Colonic mucosa (tissue), 4 donors: ENCODE measurements at regions not wholly inside any gene's neighbourhood (a gene's known extent, or its start where the extent isn't known, plus 50 kb on each side); places are given as distances from the start of the nearest gene placed in this dataset.

ENCODE experiments used
- DNase-seq: peaks from one replicate; pipeline ENCODE4 v3.0.0-alpha.2; 2020
- H3K27ac ChIP-seq: fragments of 200-600 bp; one replicate; pipeline ENCODE4 v1.8.0; 2021
- H3K27me3 ChIP-seq: fragments of 200-600 bp; one replicate; pipeline ENCODE4 v1.8.0; 2021
- H3K36me3 ChIP-seq: fragments of 200-600 bp; one replicate; pipeline ENCODE4 v1.8.0; 2021
- H3K4me1 ChIP-seq: fragments of 200-600 bp; one replicate; pipeline ENCODE4 v1.8.0; 2021; ENCODE audit warnings: mild to moderate bottlenecking
- H3K4me3 ChIP-seq: fragments of 200-600 bp; one replicate; pipeline ENCODE4 v1.8.0; 2021
- H3K9ac ChIP-seq, 2 donors: one replicate each; pipeline ENCODE4 v1.7.0; 2013; ENCODE audit warnings: control low read depth in 2 of 2, low read depth in 2 of 2, low read length in 2 of 2
- H3K9me3 ChIP-seq: fragments of 200-600 bp; one replicate; pipeline ENCODE4 v1.8.0; 2021
- CTCF ChIP-seq: fragments of 200-600 bp; IDR thresholded peaks from one replicate; pipeline ENCODE4 v1.8.0; 2022; ENCODE audit warnings: antibody characterized with exemption, mild to moderate bottlenecking
- intact Hi-C: fragments of 100-400 bp; cut with DNase I; formaldehyde crosslinking; loops from one replicate; pipeline ENCODE4 v1.14.1; 2022
- donor health status: healthy.
- donor health status: DM: no; HTN: no; CAD: no.
- donor health status: DM: no; HTN: no; CAD: no.

GRCh38 chr13:55567721-55568625, 1572.7 kb upstream of the PRR20A start:
- Histone ChIP-seq H3K4me1 (no peaks in the 10 kb centered on the region), H3K27ac (no peak overlapping the region)
- intact Hi-C loops, result no loop called here

GRCh38 chr13:55569082-55569481, 1571.6 kb upstream of the PRR20A start:
- Histone ChIP-seq H3K27ac (no peak overlapping the region), H3K9me3 (no peaks in the 10 kb centered on the region), H3K4me3 (no peak overlapping the region), H3K4me1 (no peaks in the 10 kb centered on the region), H3K9ac (no peak overlapping the region), H3K36me3 (no peaks in the 10 kb centered on the region), H3K27me3 (no peaks in the 10 kb centered on the region)
- no peak for TF ChIP-seq CTCF
- intact Hi-C loops, result no loop called here
- no peak for DNase-seq

More at GRCh38 chr13:55567721-55568625, 1572.7 kb upstream of the PRR20A start:
- no peak overlapping the region for H3K9ac ChIP-seq
- no peaks in the 10 kb centered on the region for H3K27me3 ChIP-seq
- H3K9me3 ChIP-seq, result no peaks in the 10 kb centered on the region
- H3K4me3 ChIP-seq, result no peak overlapping the region
- TF ChIP-seq CTCF, result no peak
- no peaks in the 10 kb centered on the region for H3K36me3 ChIP-seq
- no peak for DNase-seq

- TF ChIP-seq CTCF, result no peak
Observed at GRCh38 chr13:55569514-55569913, 1571.2 kb upstream of the PRR20A start.

GRCh38 chr13:55570371-55570770, 1570.3 kb upstream of the PRR20A start:
- TF ChIP-seq CTCF, result no peak

More at GRCh38 chr13:55569514-55569913, 1571.2 kb upstream of the PRR20A start:
- H3K27me3 ChIP-seq, result no peaks in the 10 kb centered on the region
- no peaks in the 10 kb centered on the region for H3K9me3 ChIP-seq
- no peak overlapping the region for H3K4me3 ChIP-seq
- H3K9ac ChIP-seq, result no peak overlapping the region
- no peaks in the 10 kb centered on the region for H3K36me3 ChIP-seq
- no peaks in the 10 kb centered on the region for H3K4me1 ChIP-seq
- intact Hi-C loops, result no loop called here
- H3K27ac ChIP-seq, result no peak overlapping the region
- no peak for DNase-seq

GRCh38 chr13:55571237-55571867, 1569.4 kb upstream of the PRR20A start:
- TF ChIP-seq CTCF, result no peak
- Histone ChIP-seq H3K9me3 (no peaks in the 10 kb centered on the region), H3K27me3 (no peaks in the 10 kb centered on the region), H3K4me3 (no peak overlapping the region), H3K27ac (no peak overlapping the region), H3K4me1 (no peaks in the 10 kb centered on the region), H3K9ac (no peak overlapping the region), H3K36me3 (no peaks in the 10 kb centered on the region)
- intact Hi-C loops, result no loop called here
- DNase-seq, result no peak

More at GRCh38 chr13:55570371-55570770, 1570.3 kb upstream of the PRR20A start:
- Histone ChIP-seq H3K4me3 (no peak overlapping the region), H3K9me3 (no peaks in the 10 kb centered on the region), H3K4me1 (no peaks in the 10 kb centered on the region), H3K27me3 (no peaks in the 10 kb centered on the region), H3K9ac (no peak overlapping the region), H3K36me3 (no peaks in the 10 kb centered on the region), H3K27ac (no peak overlapping the region)
- intact Hi-C loops, result no loop called here
- no peak for DNase-seq
